KOPT-K1 (cell line): ENCODE measurements at regions not wholly inside any gene's neighbourhood (a gene's known extent, or its start where the extent isn't known, plus 50 kb on each side); places are given as distances from the start of the nearest gene placed in this dataset.

Experiments used
- H3K27ac ChIP-seq: fragments of 200-600 bp; sonication (generic); 2 replicates; pipeline ENCODE4 v1.5.1; 2016; ENCODE audit warnings: antibody characterized with exemption, mild to moderate bottlenecking, low read depth, low read length; ENCODE audit not compliant: poor library complexity, severe bottlenecking
- H3K36me3 ChIP-seq: fragments of 200-600 bp; sonication (generic); 2 replicates; pipeline ENCODE4 v1.5.1; 2017; ENCODE audit warnings: antibody characterized with exemption, mild to moderate bottlenecking, low read length, moderate library complexity; ENCODE audit not compliant: insufficient read depth
- H3K9me3 ChIP-seq: fragments of 200-600 bp; sonication (generic); 2 replicates; pipeline ENCODE4 v1.5.1; 2017; ENCODE audit warnings: antibody characterized with exemption, low read length, mild to moderate bottlenecking; ENCODE audit not compliant: insufficient read depth, poor library complexity, severe bottlenecking

GRCh38 chr3:72231439-72232196, 446.7 kb upstream of the PROK2 start:
- Histone ChIP-seq H3K36me3 (no peaks in the 10 kb centered on the region), H3K9me3 (no peaks in the 10 kb centered on the region), H3K27ac (no peak overlapping the region)

DNA sequence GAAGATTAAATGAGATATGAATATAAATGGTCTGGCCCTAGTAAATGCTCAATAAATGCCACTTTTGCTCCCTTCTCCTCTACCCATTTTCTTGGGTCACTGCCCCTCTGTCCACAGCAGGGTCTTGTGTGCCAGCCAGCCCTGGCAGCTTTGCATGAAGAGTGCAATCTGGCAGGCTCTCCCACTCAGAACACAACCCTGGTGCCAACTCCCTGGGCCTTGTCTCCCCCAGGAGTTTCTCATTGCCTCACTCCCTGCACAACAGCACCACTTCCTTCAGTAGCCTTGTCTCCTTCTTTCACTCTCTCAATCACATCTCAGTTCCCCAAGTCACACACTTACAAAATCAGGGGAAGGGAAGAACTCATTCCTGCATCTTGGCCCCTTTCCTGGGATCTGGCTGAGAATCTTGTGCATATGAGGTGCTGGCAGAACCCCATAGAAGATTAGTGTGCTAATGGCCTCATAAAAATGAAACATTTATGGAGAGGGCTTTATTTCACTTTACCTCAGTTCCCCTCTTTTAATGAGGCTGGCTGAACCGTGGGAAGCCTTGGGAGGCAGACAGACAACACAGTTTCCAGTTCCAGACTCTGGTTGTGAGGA, 445.9 kb upstream of the PROK2 start:
- H3K27ac ChIP-seq, result no peak overlapping the region
- peaks cover under 1% of the 10 kb centered on the region for H3K9me3 ChIP-seq
- H3K36me3 ChIP-seq, result no peaks in the 10 kb centered on the region

DNA sequence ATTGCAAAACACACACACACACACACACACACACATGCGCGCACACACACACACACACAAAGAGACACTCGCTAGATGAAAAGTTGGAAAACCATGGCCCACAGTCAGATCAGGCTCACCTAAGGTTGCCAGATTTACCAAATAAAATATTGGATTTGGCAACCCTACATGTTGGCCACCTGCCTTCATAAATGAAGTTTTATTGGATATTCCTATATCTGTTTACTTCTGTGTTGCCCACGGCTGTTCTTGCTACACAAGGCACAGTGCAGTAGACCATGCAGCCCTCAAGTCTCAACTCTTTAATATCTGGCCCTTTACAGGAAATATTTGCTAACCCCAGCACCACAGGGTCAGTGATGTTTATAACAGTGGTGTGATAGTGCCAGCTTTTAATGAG, 445.0 kb upstream of the PROK2 start:
- no peaks in the 10 kb centered on the region for H3K36me3 ChIP-seq
- peaks cover 10% of the 10 kb centered on the region for H3K9me3 ChIP-seq
- H3K27ac ChIP-seq, result no peak overlapping the region

DNA sequence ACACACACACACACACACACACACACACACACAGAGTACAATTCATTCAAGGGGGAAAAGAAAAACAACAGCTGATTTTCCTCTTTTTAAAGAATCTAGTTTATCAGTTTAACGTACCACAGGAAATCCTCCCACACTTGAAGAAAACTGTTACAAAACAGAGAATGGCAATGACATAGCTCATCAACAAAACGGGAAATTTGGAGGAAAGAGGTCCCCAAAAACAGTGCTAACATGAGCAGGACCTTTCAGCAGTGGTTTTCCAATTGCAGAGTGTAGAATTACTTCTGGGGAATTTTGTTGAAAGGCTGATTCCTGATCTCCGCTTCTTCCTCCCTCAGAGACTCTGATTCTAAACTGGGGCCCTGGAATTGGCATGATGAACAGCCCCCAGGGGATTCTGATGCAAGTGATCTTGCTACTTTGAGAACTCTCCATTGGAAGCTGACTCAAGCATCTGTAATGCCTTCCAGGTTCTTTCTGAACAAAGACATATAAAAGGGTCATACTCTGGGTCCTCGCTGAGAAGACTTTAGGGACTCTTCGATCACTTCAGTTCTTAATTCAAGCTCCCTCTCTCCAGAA, 442.6 kb upstream of the PROK2 start:
- no peaks in the 10 kb centered on the region for H3K36me3 ChIP-seq
- H3K9me3 ChIP-seq, result peaks cover 15% of the 10 kb centered on the region
- no peak overlapping the region for H3K27ac ChIP-seq

DNA sequence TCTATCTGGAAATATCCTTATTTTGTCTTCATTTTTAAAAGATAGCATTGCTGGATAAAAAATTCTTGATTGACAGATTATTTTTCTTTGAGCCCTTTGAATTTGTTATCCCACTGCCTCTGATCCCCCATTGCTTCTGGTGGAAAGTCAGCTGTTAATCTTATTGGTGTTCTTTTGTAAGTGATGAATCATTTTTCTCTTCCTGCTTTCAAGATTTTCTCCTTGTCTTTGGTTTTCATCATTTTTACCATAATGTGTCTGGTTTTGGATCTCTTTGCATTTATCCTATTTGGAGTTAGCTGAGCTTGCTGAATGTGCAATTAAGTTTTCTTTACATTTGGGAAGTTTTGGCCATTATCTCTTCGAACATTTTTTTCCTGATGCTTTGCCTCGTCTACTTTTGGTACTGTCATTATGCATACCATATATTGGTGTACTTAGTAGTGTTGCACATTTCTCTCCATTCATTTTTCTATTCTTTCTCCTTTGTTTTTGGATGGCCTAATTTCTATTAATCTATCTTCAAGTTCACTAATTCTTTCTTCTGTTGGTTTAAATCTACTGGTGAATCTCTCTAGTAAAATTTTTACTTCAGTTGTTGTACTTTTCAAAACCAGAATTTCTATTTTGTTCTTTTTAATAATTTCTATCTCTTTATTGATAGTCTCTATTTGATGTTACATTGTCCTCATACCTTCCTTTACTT, 440.0 kb upstream of the PROK2 start:
- H3K36me3 ChIP-seq, result no peaks in the 10 kb centered on the region
- H3K9me3 ChIP-seq, result peaks cover 15% of the 10 kb centered on the region
- no peak overlapping the region for H3K27ac ChIP-seq

DNA sequence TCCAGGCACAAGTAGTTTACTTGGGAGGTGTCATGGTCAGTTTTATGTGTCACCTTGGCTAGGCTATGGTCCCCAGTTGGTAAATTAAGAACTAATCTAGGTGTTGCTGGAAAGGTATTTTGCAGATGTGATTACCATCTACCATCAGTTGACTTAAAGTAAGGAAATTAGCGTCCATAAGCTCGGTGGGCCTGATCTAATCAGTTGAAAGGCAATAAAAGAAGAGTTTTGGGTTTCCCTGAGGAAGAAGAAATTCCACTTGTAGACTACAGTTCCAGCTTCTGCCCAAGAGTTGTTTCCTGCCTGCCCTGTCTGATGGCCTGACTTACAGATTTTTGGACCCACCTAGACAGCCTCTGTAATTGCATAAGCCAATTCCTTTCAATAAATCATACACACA, 438.7 kb upstream of the PROK2 start:
- Histone ChIP-seq H3K36me3 (no peaks in the 10 kb centered on the region), H3K27ac (no peak overlapping the region), H3K9me3 (peaks cover 15% of the 10 kb centered on the region)

DNA sequence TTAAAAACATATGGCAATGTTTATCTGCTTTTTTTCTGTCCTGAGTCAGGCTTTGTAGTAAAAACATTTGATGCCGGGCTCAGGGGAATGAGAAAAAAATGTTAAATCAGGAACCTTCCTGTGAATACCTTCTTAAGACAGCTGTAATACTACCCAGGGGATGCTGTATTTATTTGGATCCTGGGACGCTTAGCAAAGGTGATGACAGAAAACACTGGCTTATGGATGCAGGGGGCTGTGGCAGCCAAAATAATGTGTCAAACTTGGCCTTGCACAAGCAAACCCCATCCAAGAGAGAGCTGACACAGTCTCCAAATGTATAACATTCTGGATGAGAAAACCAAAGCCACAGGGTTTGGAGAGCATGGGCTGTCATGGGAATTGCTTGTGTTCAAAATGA, 438.2 kb upstream of the PROK2 start:
- no peak overlapping the region for H3K27ac ChIP-seq
- H3K36me3 ChIP-seq, result no peaks in the 10 kb centered on the region

GRCh38 chr3:72222410-72222809, 437.5 kb upstream of the PROK2 start:
- Histone ChIP-seq H3K27ac (no peak overlapping the region), H3K36me3 (no peaks in the 10 kb centered on the region), H3K9me3 (peaks cover 15% of the 10 kb centered on the region)

More for the DNA sequence above, 438.2 kb upstream of the PROK2 start:
- peaks cover 15% of the 10 kb centered on the region for H3K9me3 ChIP-seq

- Histone ChIP-seq H3K27ac (no peak overlapping the region), H3K36me3 (no peaks in the 10 kb centered on the region)
Observed at GRCh38 chr3:72220946-72221345, 436.0 kb upstream of the PROK2 start.

GRCh38 chr3:72219752-72220151, 434.8 kb upstream of the PROK2 start:
- Histone ChIP-seq H3K27ac (no peak overlapping the region), H3K36me3 (no peaks in the 10 kb centered on the region)

More at GRCh38 chr3:72220946-72221345, 436.0 kb upstream of the PROK2 start:
- peaks cover 15% of the 10 kb centered on the region for H3K9me3 ChIP-seq

DNA sequence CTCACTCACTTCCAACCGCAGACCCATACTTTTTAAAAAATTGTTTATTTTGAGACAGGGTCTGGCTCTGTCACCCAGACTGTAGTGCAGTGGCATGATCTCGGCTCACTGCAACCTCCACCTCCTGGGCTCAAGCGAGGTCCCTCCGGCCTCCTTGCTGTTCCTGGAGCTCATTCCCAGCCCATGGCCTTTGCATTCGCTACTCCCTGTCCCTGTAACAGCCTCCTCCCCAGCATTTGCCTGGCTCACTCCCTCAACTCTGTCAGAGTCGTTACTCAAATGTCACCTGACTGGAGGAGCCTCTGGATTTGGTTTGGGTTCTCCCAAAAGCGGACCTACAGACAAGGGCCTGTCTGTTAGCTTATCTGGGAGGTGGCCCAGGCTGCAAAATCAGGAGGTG, 432.6 kb upstream of the PROK2 start:
- Histone ChIP-seq H3K36me3 (no peaks in the 10 kb centered on the region), H3K27ac (no peak overlapping the region), H3K9me3 (no peaks in the 10 kb centered on the region)

More at GRCh38 chr3:72219752-72220151, 434.8 kb upstream of the PROK2 start:
- peaks cover 3% of the 10 kb centered on the region for H3K9me3 ChIP-seq

- Histone ChIP-seq H3K27ac (no peak overlapping the region), H3K9me3 (no peaks in the 10 kb centered on the region), H3K36me3 (no peaks in the 10 kb centered on the region)
Observed at GRCh38 chr3:72214066-72214951, 429.4 kb upstream of the PROK2 start.

- Histone ChIP-seq H3K36me3 (no peaks in the 10 kb centered on the region), H3K27ac (no peak overlapping the region), H3K9me3 (no peaks in the 10 kb centered on the region)
Observed at GRCh38 chr3:72213296-72214065, 428.5 kb upstream of the PROK2 start.

DNA sequence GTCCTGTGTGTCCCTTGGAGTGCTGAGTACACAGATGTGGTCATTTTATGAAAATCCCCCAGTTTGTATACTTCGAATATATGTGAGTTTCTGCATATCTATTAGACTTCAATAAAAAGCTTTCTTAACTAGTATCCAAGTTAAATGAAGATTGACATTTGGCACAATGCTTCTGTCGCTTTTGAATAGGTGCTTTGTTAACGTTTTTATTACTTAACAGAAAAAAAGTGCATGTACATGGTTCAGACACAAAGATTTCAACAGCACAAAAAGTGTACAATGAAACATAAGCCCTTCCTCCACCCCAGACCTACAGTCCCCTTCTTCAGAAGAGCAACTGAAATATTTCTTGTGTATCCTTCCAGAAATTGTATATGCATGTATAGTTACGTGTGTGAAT, 427.4 kb upstream of the PROK2 start:
- no peak overlapping the region for H3K27ac ChIP-seq
- H3K9me3 ChIP-seq, result no peaks in the 10 kb centered on the region

More for the DNA sequence above, 427.4 kb upstream of the PROK2 start:
- H3K36me3 ChIP-seq, result no peaks in the 10 kb centered on the region
